Heart left ventricle (tissue), 13 donors: ENCODE measurements at regions not wholly inside any gene's neighbourhood (a gene's known extent, or its start where the extent isn't known, plus 50 kb on each side); places are given as distances from the start of the nearest gene placed in this dataset.

Source experiments
- CTCF ChIP-seq, 12 donors: fragments of 200-600 bp; sonication (generic) in 4 of 12; IDR thresholded peaks; one replicate each; pipeline versions ENCODE4 v1.5.0 to v1.8.0; 2018 to 2022; ENCODE audit warnings: antibody characterized with exemption in 12 of 12, mild to moderate bottlenecking in 5 of 12
- POLR2A ChIP-seq, 2 donors: fragments of 450-650 bp; IDR thresholded peaks; one replicate each; pipeline ENCODE4 v1.6.1; 2017; ENCODE audit warnings: antibody characterized with exemption in 2 of 2, mild to moderate bottlenecking in 2 of 2, moderate library complexity in 2 of 2
- donor health status: ischemic (EF 13 %, LVEDD 7.1; RV severe dilation, severe dysfunction).
- donor health status: DM: no; HTN: yes; CAD: no.
- donor health status: DM: no; HTN: no; CAD: no.
- donor health status: ischemic (EF 25% LVEDD 6.9; RV normal size, moderate dysfunction).
- donor health status: ischemic (EF 25% LVEDD 5.7; RV mildly dilated, moderate dysfunction).
- donor health status: ischemic (EF 35%, LVEDD 5.7; RV mildly dilated, moderate dysfunction).
- donor health status: nonischemic (EF 11% LVEDD 7.7; RV severe dilation, severe dysfunction).
- donor health status: DM: yes; HTN: yes; CAD: no.
- donor health status: PGD.
- donor health status: ischemic (EF 29% LVEDD 5.4; RV normal size, mild dysfunction).
- donor health status: nonischemic (EF 23%, LVEDD 6.1; RV moderate dilation, normal function).

- TF ChIP-seq CTCF (IDR thresholded peaks at IDR 0.05): no peak
- no peak for TF ChIP-seq POLR2A (IDR thresholded peaks at IDR 0.05)
Observed at GRCh38 chr10:78461333-78461732, 427.7 kb downstream of the RPS24 start.
